ENCODE measurements at regions not wholly inside any gene's neighbourhood (a gene's known extent, or its start where the extent isn't known, plus 50 kb on each side); places are given as distances from the start of the nearest gene placed in this dataset.

DNA sequence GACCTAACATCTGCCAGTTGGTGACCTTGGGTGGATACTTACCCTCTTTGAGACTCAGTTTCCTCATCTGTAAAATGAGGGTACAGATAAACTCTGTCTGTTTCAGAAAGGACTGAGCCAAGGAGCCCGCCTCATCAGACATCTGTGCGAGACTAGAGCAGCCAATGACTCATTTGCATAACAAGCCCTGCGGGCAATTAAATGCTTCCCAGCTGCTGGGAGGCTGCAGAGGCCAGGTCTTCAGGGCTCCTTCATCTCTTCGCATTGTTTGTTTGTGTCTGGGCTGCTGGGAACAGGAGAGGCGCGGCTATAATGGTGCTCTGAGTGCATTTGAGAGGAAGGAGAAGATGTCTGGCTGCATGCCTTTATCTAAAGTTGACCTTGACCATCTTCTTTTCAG, 85.0 kb downstream of the ADRA2C start:
- H3K4me2 ChIP-seq (ENCODE audit: low read length), result no peak overlapping the region
- no peaks in the 10 kb centered on the region for H3F3A ChIP-seq (ENCODE audit: insufficient read depth, low read length, poor library complexity, severe bottlenecking)

GRCh38 chr4:3851881-3852280, 85.7 kb downstream of the ADRA2C start:
- no peaks in the 10 kb centered on the region for H4K20me1 ChIP-seq (ENCODE audit: insufficient read depth)
- no peaks in the 10 kb centered on the region for H3K9me2 ChIP-seq (ENCODE audit: insufficient read depth, low read length)
- H3K9ac ChIP-seq (ENCODE audit: low read length), result no peak overlapping the region
- H3K9me3 ChIP-seq (ENCODE audit: low read length), result no peaks in the 10 kb centered on the region
- H3K27ac ChIP-seq (ENCODE audit: low read length), result no peak overlapping the region
- no peak overlapping the region for H2AFZ ChIP-seq (ENCODE audit: low read depth, low read length)
- H3F3A ChIP-seq (ENCODE audit: insufficient read depth, low read length, poor library complexity, severe bottlenecking), result no peaks in the 10 kb centered on the region
- no peaks in the 10 kb centered on the region for H3K36me3 ChIP-seq (ENCODE audit: insufficient read depth, low read length)
- no peaks in the 10 kb centered on the region for H3K79me2 ChIP-seq (replicated peaks; ENCODE audit: insufficient read depth, low read length)
- H3K27me3 ChIP-seq (ENCODE audit: insufficient read depth, low read depth, low read length), result no peaks in the 10 kb centered on the region
- no peak overlapping the region for H3K4me3 ChIP-seq (ENCODE audit: low read length)
- no peak overlapping the region for H3K4me2 ChIP-seq (ENCODE audit: low read length)
- no peak for TF ChIP-seq EP300 (conservative IDR thresholded peaks at IDR 0.05; ENCODE audit: poor library complexity, severe bottlenecking)
- TF ChIP-seq RAD21 (conservative IDR thresholded peaks at IDR 0.05), result no peak
- no peak for TF ChIP-seq EZH2 (IDR thresholded peaks at IDR 0.05; ENCODE audit: borderline replicate concordance, insufficient read depth, low read length, poor library complexity, severe bottlenecking)
- no peak for TF ChIP-seq POLR2AphosphoS5 (IDR thresholded peaks at IDR 0.05)
- no peak for TF ChIP-seq MXI1 (conservative IDR thresholded peaks at IDR 0.05; ENCODE audit: poor library complexity, severe bottlenecking)
- TF ChIP-seq TAF1 (IDR thresholded peaks at IDR 0.05; ENCODE audit: low read depth), result no peak
- TF ChIP-seq SMC3 (conservative IDR thresholded peaks at IDR 0.05; ENCODE audit: poor library complexity), result no peak
- TF ChIP-seq REST (IDR thresholded peaks at IDR 0.05; ENCODE audit: borderline replicate concordance), result no peak

More for the DNA sequence above, 85.0 kb downstream of the ADRA2C start:
- Histone ChIP-seq H3K9ac (ENCODE audit: low read length) (no peak overlapping the region), H3K4me3 (ENCODE audit: low read length) (no peak overlapping the region), H2AFZ (ENCODE audit: low read depth, low read length) (no peak overlapping the region), H3K79me2 (replicated peaks; ENCODE audit: insufficient read depth, low read length) (no peaks in the 10 kb centered on the region), H3K27me3 (ENCODE audit: insufficient read depth, low read depth, low read length) (no peaks in the 10 kb centered on the region), H4K20me1 (ENCODE audit: insufficient read depth) (no peaks in the 10 kb centered on the region), H3K9me2 (ENCODE audit: insufficient read depth, low read length) (no peaks in the 10 kb centered on the region), H3K36me3 (ENCODE audit: insufficient read depth, low read length) (no peaks in the 10 kb centered on the region), H3K27ac (ENCODE audit: low read length) (no peak overlapping the region), H3K9me3 (ENCODE audit: low read length) (no peaks in the 10 kb centered on the region)
- TF ChIP-seq SMC3 (conservative IDR thresholded peaks at IDR 0.05; ENCODE audit: poor library complexity) (no peak), MXI1 (conservative IDR thresholded peaks at IDR 0.05; ENCODE audit: poor library complexity, severe bottlenecking) (no peak), TAF1 (IDR thresholded peaks at IDR 0.05; ENCODE audit: low read depth) (no peak), POLR2AphosphoS5 (IDR thresholded peaks at IDR 0.05) (no peak), RAD21 (conservative IDR thresholded peaks at IDR 0.05) (no peak), CTCF (IDR thresholded peaks at IDR 0.05; ENCODE audit: poor library complexity, severe bottlenecking) (no peak), EP300 (conservative IDR thresholded peaks at IDR 0.05; ENCODE audit: poor library complexity, severe bottlenecking) (no peak), EZH2 (IDR thresholded peaks at IDR 0.05; ENCODE audit: borderline replicate concordance, insufficient read depth, low read length, poor library complexity, severe bottlenecking) (no peak), REST (IDR thresholded peaks at IDR 0.05; ENCODE audit: borderline replicate concordance) (no peak)
